H1 (cell line): ENCODE measurements at regions not wholly inside any gene's neighbourhood (a gene's known extent, or its start where the extent isn't known, plus 50 kb on each side); places are given as distances from the start of the nearest gene placed in this dataset.

Experiments
- CTCF ChIA-PET: fragments of 300-600 bp; sonication (Branson Sonifier 250); formaldehyde crosslinking; loops from one replicate; lab custom pipeline; 2021; ENCODE audit not compliant: partially characterized antibody; lab: Charles Lee
- POLR2A ChIA-PET: fragments of 300-600 bp; sonication (Branson Sonifier 250); formaldehyde crosslinking; loops from one replicate; lab custom pipeline; 2021; ENCODE audit warnings: inconsistent platforms; ENCODE audit not compliant: partially characterized antibody; lab: Charles Lee
- DNase-seq, 2 experiments: peaks; one replicate each; pipeline versions ENCODE4 v3.0.0 to v3.0.0-alpha.2; 2010 to 2022; ENCODE audit warnings: low spot score in 2 of 2, low read depth in 1 of 2, mixed read lengths in 1 of 2
- FAIRE-seq: peaks from 2 replicates; lab custom pipeline; 2011; peaks lifted over from hg19 to GRCh38; lab: Jason Lieb, UNC
- H2AFZ ChIP-seq: 2 replicates; pipeline ENCODE4 v1.8.1; 2012; ENCODE audit warnings: low read length, inconsistent platforms
- H2AK5ac ChIP-seq: 2 replicates; pipeline ENCODE4 v1.6.1; 2013; ENCODE audit warnings: low read depth, low read length
- H2BK120ac ChIP-seq: replicated peaks from 2 replicates; pipeline ENCODE3; 2013; ENCODE audit warnings: low read depth, low read length, inconsistent platforms
- H2BK12ac ChIP-seq: 2 replicates; pipeline ENCODE4 v1.6.1; 2013; ENCODE audit warnings: low read depth, low read length
- H2BK15ac ChIP-seq: 2 replicates; pipeline ENCODE4 v1.6.1; 2013; ENCODE audit warnings: low read length
- H2BK20ac ChIP-seq: 2 replicates; pipeline ENCODE4 v1.6.1; 2013; ENCODE audit warnings: low read length
- H2BK5ac ChIP-seq: 2 replicates; pipeline ENCODE4 v1.6.1; 2013; ENCODE audit warnings: low read depth, low read length
- H3K14ac ChIP-seq: 2 replicates; pipeline ENCODE4 v1.6.1; 2013; ENCODE audit warnings: inconsistent platforms; ENCODE audit not compliant: insufficient read length
- H3K18ac ChIP-seq: 2 replicates; pipeline ENCODE4 v1.6.1; 2013; ENCODE audit warnings: low read length; ENCODE audit errors: extremely low read depth
- H3K23ac ChIP-seq: 2 replicates; pipeline ENCODE4 v1.6.1; 2013; ENCODE audit warnings: inconsistent platforms; ENCODE audit not compliant: insufficient read length
- H3K23me2 ChIP-seq: 2 replicates; pipeline ENCODE4 v1.6.1; 2013; ENCODE audit warnings: low read depth, low read length
- H3K27ac ChIP-seq: 2 replicates; pipeline ENCODE4 v1.6.1; 2011; ENCODE audit warnings: low read depth, low read length, inconsistent platforms
- H3K27me3 ChIP-seq, 4 experiments: replicated peaks in 1 of 4; 1 replicate in 1 of 4; 2 replicates in 3 of 4; pipeline versions ENCODE4 v1.6.1 to v1.8.1; 2011 to 2013; ENCODE audit warnings: low read length in 3 of 4, mild to moderate bottlenecking in 3 of 4, inconsistent platforms in 2 of 4, mixed read lengths in 2 of 4, moderate library complexity in 1 of 4; ENCODE audit not compliant: control insufficient read depth in 3 of 4, insufficient read depth in 3 of 4; ENCODE audit errors: extremely low read depth in 1 of 4
- H3K36me3 ChIP-seq, 4 experiments: 2 replicates each; pipeline versions ENCODE4 v1.6.1 to v1.8.1; 2011 to 2013; ENCODE audit warnings: mild to moderate bottlenecking in 4 of 4, low read length in 3 of 4, moderate library complexity in 2 of 4, control low read depth in 1 of 4, inconsistent platforms in 1 of 4; ENCODE audit not compliant: insufficient read depth in 4 of 4, control insufficient read depth in 2 of 4
- H3K4ac ChIP-seq: replicated peaks from 2 replicates; pipeline ENCODE3; 2013; ENCODE audit warnings: low read length, low read depth, mixed read lengths, inconsistent platforms; ENCODE audit not compliant: insufficient read length
- H3K4me1 ChIP-seq, 4 experiments: replicated peaks in 1 of 4; 1 replicate in 1 of 4; 2 replicates in 3 of 4; pipeline versions ENCODE4 v1.6.1 to v1.8.1; 2011 to 2013; ENCODE audit warnings: low read length in 3 of 4, inconsistent platforms in 2 of 4, mixed read lengths in 1 of 4; ENCODE audit not compliant: insufficient read depth in 4 of 4, control insufficient read depth in 3 of 4
- H3K4me2 ChIP-seq, 2 experiments: 2 replicates each; pipeline versions ENCODE4 v1.6.1 to v1.8.1; 2011 to 2013; ENCODE audit warnings: low read depth in 2 of 2, low read length in 2 of 2, control low read depth in 1 of 2, inconsistent platforms in 1 of 2, mild to moderate bottlenecking in 1 of 2; ENCODE audit not compliant: insufficient read depth in 1 of 2
- H3K4me3 ChIP-seq, 4 experiments: fragments of 200-600, 300-600 bp in 1 of 4; sonication (generic), shearing (Covaris generic), sonication (Bioruptor Twin) in 1 of 4; 2 replicates each; pipeline versions ENCODE4 v1.5.1 to v1.8.1; 2011 to 2016; ENCODE audit warnings: low read length in 4 of 4, low read depth in 3 of 4, control low read depth in 2 of 4, inconsistent platforms in 2 of 4, mild to moderate bottlenecking in 2 of 4, mixed read lengths in 1 of 4, moderate library complexity in 1 of 4; ENCODE audit not compliant: insufficient read depth in 2 of 4; ENCODE audit errors: extremely low read depth in 1 of 4
- H3K56ac ChIP-seq: replicated peaks from 2 replicates; pipeline ENCODE3; 2013; ENCODE audit warnings: low read depth, mild to moderate bottlenecking, mixed read lengths, low read length, inconsistent platforms; ENCODE audit not compliant: insufficient read length
- H3K79me1 ChIP-seq: 2 replicates; pipeline ENCODE4 v1.6.1; 2013; ENCODE audit warnings: low read depth, low read length, control low read depth
- H3K79me2 ChIP-seq, 2 experiments: 2 replicates each; pipeline versions ENCODE4 v1.6.1 to v1.8.1; 2012 to 2013; ENCODE audit warnings: low read length in 2 of 2, mild to moderate bottlenecking in 2 of 2, inconsistent platforms in 1 of 2; ENCODE audit not compliant: insufficient read depth in 2 of 2, control insufficient read depth in 1 of 2
- H3K9ac ChIP-seq, 4 experiments: replicated peaks in 1 of 4; 1 replicate in 1 of 4; 2 replicates in 3 of 4; pipeline versions ENCODE4 v1.6.1 to v1.8.1; 2011 to 2013; ENCODE audit warnings: low read depth in 3 of 4, low read length in 3 of 4, control low read depth in 2 of 4, mild to moderate bottlenecking in 2 of 4, moderate library complexity in 2 of 4, inconsistent platforms in 1 of 4; ENCODE audit errors: extremely low read depth in 1 of 4
- H3K9me3 ChIP-seq, 2 experiments: 2 replicates each; pipeline versions ENCODE4 v1.6.1 to v1.8.1; 2012 to 2013; ENCODE audit warnings: mild to moderate bottlenecking in 2 of 2, moderate library complexity in 2 of 2, control low read depth in 1 of 2, inconsistent platforms in 1 of 2, low read depth in 1 of 2, low read length in 1 of 2, mixed read lengths in 1 of 2; ENCODE audit not compliant: insufficient read depth in 2 of 2
- H4K20me1 ChIP-seq, 2 experiments: replicated peaks in 1 of 2; 2 replicates each; pipeline versions ENCODE3 to v1.8.1; 2011 to 2013; ENCODE audit warnings: inconsistent platforms in 2 of 2, low read length in 2 of 2, mild to moderate bottlenecking in 1 of 2; ENCODE audit not compliant: insufficient read depth in 2 of 2, control insufficient read depth in 1 of 2
- H4K5ac ChIP-seq: 2 replicates; pipeline ENCODE4 v1.6.1; 2013; ENCODE audit warnings: low read length, low read depth, mixed read lengths, inconsistent platforms; ENCODE audit not compliant: insufficient read length
- H4K8ac ChIP-seq: 2 replicates; pipeline ENCODE4 v1.8.0; 2013; ENCODE audit warnings: mild to moderate bottlenecking, moderate library complexity, low read length, inconsistent platforms; ENCODE audit not compliant: insufficient read depth; ENCODE audit errors: extremely low read depth
- H4K91ac ChIP-seq: replicated peaks from 2 replicates; pipeline ENCODE3; 2013; ENCODE audit warnings: low read length, mixed read lengths, inconsistent platforms; ENCODE audit not compliant: insufficient read length
- ASH2L ChIP-seq: fragments of 200-600, 300-600 bp; sonication (generic); IDR thresholded peaks from one replicate; pipeline ENCODE4 v1.7.1; 2017; ENCODE audit warnings: low read length
- BACH1 ChIP-seq: IDR thresholded peaks from 2 replicates; pipeline ENCODE4 v1.6.1; 2012; ENCODE audit warnings: low read length, improper control_type of control experiment
- BCL11A ChIP-seq, 2 experiments: IDR thresholded peaks; one replicate each; pipeline ENCODE4 v1.6.1; 2011; ENCODE audit warnings: low read depth in 2 of 2, low read length in 2 of 2, mild to moderate bottlenecking in 2 of 2
- CBX5 ChIP-seq: fragments of 300-800, 300-1000 bp; sonication (generic); IDR thresholded peaks from 2 replicates; pipeline ENCODE4 v1.7.1; 2016; ENCODE audit warnings: antibody characterized with exemption, low read length, low read depth
- CHD2 ChIP-seq: IDR thresholded peaks from 2 replicates; pipeline ENCODE4 v1.6.1; 2012; ENCODE audit warnings: low read length, improper control_type of control experiment
- CREB1 ChIP-seq: IDR thresholded peaks from 2 replicates; pipeline ENCODE4 v1.6.1; 2012; ENCODE audit warnings: inconsistent platforms
- EGR1 ChIP-seq: IDR thresholded peaks from 2 replicates; pipeline ENCODE4 v1.6.1; 2011; ENCODE audit warnings: low read depth, low read length, borderline replicate concordance
- JUN ChIP-seq: IDR thresholded peaks from 2 replicates; pipeline ENCODE4 v1.6.1; 2011; ENCODE audit warnings: low read depth, mild to moderate bottlenecking, improper control_type of control experiment, low read length
- KDM5A ChIP-seq: fragments of 200-600 bp; IDR thresholded peaks from 2 replicates; pipeline ENCODE4 v1.7.1; 2012; ENCODE audit warnings: mild to moderate bottlenecking, low read length, inconsistent platforms, mixed read lengths
- MAFK ChIP-seq: IDR thresholded peaks from 2 replicates; pipeline ENCODE4 v1.6.1; 2012; ENCODE audit warnings: low read depth, mild to moderate bottlenecking, improper control_type of control experiment, low read length
- NRF1 ChIP-seq: IDR thresholded peaks from 2 replicates; pipeline ENCODE4 v1.6.1; 2011; ENCODE audit warnings: mild to moderate bottlenecking, low read depth, low read length, improper control_type of control experiment
- POU5F1 ChIP-seq: IDR thresholded peaks from 2 replicates; pipeline ENCODE4 v1.6.1; 2011; ENCODE audit warnings: low read depth, mild to moderate bottlenecking, low read length, moderate library complexity
- SP1 ChIP-seq: IDR thresholded peaks from 2 replicates; pipeline ENCODE4 v1.6.1; 2011; ENCODE audit warnings: low read depth, low read length
- TAF1 ChIP-seq: IDR thresholded peaks from 2 replicates; pipeline ENCODE4 v1.6.1; 2011; ENCODE audit warnings: mild to moderate bottlenecking, low read depth, low read length
- TCF12 ChIP-seq: IDR thresholded peaks from 2 replicates; pipeline ENCODE4 v1.6.1; 2011; ENCODE audit warnings: low read depth, mild to moderate bottlenecking, low read length
- WGBS, 2 experiments: shearing (Covaris generic) in 1 of 2; methylation state at CpG; one replicate each; pipeline versions ENCODE4 v1.1.6 to v1.1.7; 2013 to 2015; ENCODE audit warnings: low lambda C conversion rate in 2 of 2, mixed read lengths in 2 of 2, inconsistent platforms in 1 of 2, low coverage in 1 of 2, missing lambda C conversion rate in 1 of 2; ENCODE audit not compliant: insufficient replicate concordance in 2 of 2, insufficient coverage in 1 of 2, insufficient read length in 1 of 2; ENCODE audit errors: extremely low coverage in 1 of 2, missing lambda C conversion rate in 1 of 2; 5-methylcytosine and 5-hydroxymethylcytosine counted together
- TF ChIP-seq, protein P1 (sequence below): IDR thresholded peaks from 2 replicates; pipeline ENCODE4 v1.6.1; 2012; ENCODE audit warnings: low read length, inconsistent platforms

- H3K27me3 ChIP-seq: no peaks in the 10 kb centered on the region
- no peak overlapping the region for H2BK12ac ChIP-seq
- 89% methylated on average over 3 of the region's 4 CpGs; no CpG with 5 or more reads in 1 of the 2 experiments for WGBS, 2 experiments
- no peak overlapping the region for H3K9ac ChIP-seq
- no peak overlapping the region for H3K56ac ChIP-seq
- no peak overlapping the region for H3K4me3 ChIP-seq
- no peaks in the 10 kb centered on the region for H3K79me2 ChIP-seq
- H2BK15ac ChIP-seq: no peak overlapping the region
- FAIRE-seq (no peak), DNase-seq (no peak)
- peaks cover 0 to 23% (median 6%) of the 10 kb centered on the region in 4 experiments; a peak in 3 of 7 replicates for H3K4me1 ChIP-seq
- TF ChIP-seq BCL11A (IDR thresholded peaks at IDR 0.05; ENCODE audit: low read depth in 2 of 2, low read length in 2 of 2) (no peak), NRF1 (no peak), SP1 (no peak), TAF1 (no peak), ASH2L (no peak), CREB1 (no peak), MAFK (no peak), CBX5 (no peak), EGR1 (no peak), CHD2 (no peak), TCF12 (no peak), BACH1 (no peak), POU5F1 (no peak), KDM5A (no peak), JUN (no peak)
- TF ChIP-seq, protein P1, sequence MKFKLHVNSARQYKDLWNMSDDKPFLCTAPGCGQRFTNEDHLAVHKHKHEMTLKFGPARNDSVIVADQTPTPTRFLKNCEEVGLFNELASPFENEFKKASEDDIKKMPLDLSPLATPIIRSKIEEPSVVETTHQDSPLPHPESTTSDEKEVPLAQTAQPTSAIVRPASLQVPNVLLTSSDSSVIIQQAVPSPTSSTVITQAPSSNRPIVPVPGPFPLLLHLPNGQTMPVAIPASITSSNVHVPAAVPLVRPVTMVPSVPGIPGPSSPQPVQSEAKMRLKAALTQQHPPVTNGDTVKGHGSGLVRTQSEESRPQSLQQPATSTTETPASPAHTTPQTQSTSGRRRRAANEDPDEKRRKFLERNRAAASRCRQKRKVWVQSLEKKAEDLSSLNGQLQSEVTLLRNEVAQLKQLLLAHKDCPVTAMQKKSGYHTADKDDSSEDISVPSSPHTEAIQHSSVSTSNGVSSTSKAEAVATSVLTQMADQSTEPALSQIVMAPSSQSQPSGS: no peak
- H3K79me1 ChIP-seq: no peaks in the 10 kb centered on the region
- no peaks in the 10 kb centered on the region for H3K23me2 ChIP-seq
- no peak overlapping the region for H2AK5ac ChIP-seq
- no peaks in the 10 kb centered on the region for H3K36me3 ChIP-seq
- no peak overlapping the region for H3K18ac ChIP-seq
- H4K5ac ChIP-seq: no peak overlapping the region
- H2BK5ac ChIP-seq: no peak overlapping the region
- CTCF ChIA-PET: interaction anchor here (0.8 to 1.5 kb wide), 3 partner anchors 9 to 59 kb away, joined by 3 to 4 read pairs (median 4); no protein-coding TSS in a partner anchor
- H3K23ac ChIP-seq: no peak overlapping the region
- no peak overlapping the region for H2BK120ac ChIP-seq
- no peak overlapping the region for H2AFZ ChIP-seq
- no peak overlapping the region for H2BK20ac ChIP-seq
- no peaks in the 10 kb centered on the region for H4K20me1 ChIP-seq
- H3K27ac ChIP-seq: no peak overlapping the region
- H3K4me2 ChIP-seq: no peak overlapping the region
- H3K14ac ChIP-seq: no peak overlapping the region
- no peak overlapping the region for H4K91ac ChIP-seq
- no peak overlapping the region for H3K4ac ChIP-seq
- no peak overlapping the region for H4K8ac ChIP-seq
- no peaks in the 10 kb centered on the region for H3K9me3 ChIP-seq
- POLR2A ChIA-PET: no interaction called here
These were observed 388.2 kb upstream of the WWC1 start for GRCh38 chr5:167903243-167903642.
